ENCODE measurements at regions not wholly inside any gene's neighbourhood (a gene's known extent, or its start where the extent isn't known, plus 50 kb on each side); places are given as distances from the start of the nearest gene placed in this dataset.
"Not testable (repeated sequence)": the region's sequence is repeated elsewhere in the genome, so short reads cannot be mapped to it uniquely, and the experiment has no call there.

DNA sequence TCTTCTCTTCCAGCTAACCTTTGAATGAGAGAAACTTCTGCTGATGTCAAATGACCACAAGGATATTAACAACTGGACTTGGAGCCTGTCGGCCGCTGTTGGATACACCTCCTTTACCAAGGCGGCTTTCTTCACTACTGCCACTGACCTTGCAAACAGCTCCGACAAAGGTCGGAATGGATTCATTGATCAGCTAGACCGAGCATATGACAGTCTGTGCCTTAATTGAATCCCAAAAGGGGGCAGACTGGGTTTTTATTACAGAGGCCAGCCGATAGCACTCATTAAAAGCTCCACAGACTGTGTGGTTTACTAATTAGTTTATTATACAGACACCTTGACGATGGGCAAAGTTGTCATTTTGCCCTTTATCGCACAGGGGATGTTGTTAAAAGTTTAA, 394.5 kb downstream of the RERGL start:
- DNase-seq: no peak

DNA sequence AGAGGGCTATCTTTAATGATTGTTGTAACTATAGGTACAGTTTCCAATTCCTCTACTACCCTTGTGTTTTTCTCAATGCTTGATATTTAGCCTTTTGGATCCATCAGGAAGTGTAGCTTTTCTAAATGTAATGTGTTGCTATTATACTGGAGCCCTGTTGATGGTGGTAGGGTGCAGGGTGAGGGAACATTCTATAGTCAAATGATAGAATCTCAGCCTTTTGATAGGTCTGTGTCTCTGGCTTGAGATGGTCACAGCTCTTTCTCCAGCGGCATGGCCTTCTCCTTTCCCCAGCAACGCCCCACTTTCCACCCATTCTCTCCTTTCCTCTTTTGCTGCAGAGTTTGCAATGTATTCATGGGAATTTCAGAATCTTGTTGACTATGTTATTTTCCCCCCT, 398.6 kb downstream of the RERGL start:
- DNase-seq: no peak

DNA sequence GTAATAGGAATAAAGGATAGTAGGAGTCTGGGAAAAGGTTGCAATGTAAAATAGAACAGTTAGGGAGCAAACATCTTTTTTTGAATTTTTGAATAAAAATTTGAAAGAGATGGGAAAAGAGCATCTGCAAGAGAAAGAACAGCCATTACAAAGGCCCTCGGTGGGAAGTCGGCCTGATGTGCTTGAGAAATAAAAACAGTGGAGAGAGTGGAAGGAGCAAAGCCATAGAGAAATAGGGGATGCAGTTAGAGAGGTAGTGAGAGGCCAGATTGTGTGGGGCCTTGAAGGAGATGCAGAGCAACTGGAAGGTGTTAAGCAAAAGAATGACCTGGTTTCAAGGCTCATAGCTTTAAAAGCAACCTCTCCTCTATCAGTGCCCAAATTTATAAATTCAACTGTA, 409.8 kb downstream of the RERGL start:
- DNase-seq: no peak

- DNase-seq: no peak
Observed at GRCh38 chr12:17666641-17667324, 423.2 kb downstream of the RERGL start.

DNA sequence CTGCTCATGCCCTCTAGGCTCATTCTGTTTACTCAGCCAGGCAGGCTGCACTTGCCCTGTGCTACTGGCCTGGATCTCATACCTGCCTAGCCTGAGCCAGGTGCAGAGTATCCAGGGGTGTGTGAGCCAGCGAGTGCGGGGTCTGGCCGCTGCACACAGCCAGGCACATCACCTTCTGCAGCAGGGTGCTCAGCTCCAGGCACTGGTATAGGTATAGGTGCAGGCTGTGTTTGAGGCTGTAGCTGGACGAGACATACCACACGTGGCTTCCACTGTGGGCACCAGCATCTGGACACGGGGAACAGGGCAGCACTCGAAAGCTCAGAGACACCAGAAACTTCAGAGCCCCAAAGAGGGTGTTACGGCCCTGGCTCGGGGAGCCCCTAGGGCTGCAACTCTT, 424.2 kb downstream of the RERGL start:
- no peak for DNase-seq

DNA sequence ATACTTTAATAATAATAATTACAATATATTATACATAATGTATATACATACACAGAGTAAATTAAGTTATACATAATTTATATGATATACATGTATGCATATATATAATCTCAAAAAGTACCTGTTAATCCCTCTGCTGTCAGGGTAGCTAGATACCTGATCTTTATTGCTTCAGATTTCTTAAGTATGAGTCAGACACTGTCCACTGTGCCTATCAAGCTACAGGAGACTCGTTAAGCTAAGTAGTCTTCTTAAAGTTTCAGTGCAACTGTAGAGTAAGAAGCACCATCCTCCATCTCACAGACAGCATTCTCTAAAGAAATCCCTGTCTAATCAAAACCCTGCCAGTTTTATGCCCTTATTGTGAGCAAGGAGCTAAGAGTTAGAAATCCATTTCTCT, 428.7 kb downstream of the RERGL start:
- no peak for DNase-seq

DNA sequence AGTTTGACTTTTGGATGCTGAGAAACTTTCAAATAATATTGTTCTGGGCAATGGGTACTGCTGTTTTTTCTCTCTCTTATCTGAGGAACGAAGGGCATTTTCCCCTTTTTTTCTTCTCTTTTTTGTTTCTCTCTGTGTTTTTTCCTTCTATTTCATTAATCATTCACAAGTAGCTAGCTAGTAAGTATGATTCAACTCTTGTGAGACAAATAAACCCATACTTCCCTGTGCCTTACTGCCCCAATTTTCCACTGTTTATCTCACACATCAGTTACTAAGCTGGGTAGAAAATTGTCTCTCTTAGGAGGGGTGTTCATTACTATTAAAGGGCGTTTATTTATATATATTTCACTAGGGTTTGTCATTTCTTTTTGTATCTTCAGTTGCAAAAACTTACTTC, 437.6 kb downstream of the RERGL start:
- no peak for DNase-seq

- DNase-seq: no peak
Observed at GRCh38 chr12:17642340-17642650, 447.7 kb downstream of the RERGL start.

- no peak for DNase-seq
Observed at GRCh38 chr12:17640615-17641014, 449.4 kb downstream of the RERGL start.

DNA sequence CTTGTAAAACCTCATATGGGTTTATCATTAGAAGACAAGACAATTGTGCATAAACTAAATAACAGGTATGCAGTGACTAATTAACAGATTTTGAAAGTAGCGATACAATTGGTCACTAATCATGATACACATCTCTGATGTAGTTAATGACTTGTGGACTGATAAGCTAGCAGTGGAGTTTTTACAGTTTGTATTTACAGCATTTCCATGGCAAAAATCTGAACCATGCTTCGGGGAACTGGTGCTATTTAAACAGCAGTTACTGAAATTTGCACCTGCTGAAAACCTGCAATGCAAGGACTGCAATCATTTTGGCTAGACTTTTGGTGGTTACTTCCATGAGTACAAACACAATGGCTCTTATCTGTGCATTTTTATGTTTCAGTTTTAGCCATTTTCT, 471.2 kb downstream of the RERGL start:
- DNase-seq: no peak

- DNase-seq: no peak
Observed at GRCh38 chr12:17609701-17610100, 480.3 kb downstream of the RERGL start.

- no peak for DNase-seq
Observed at GRCh38 chr12:17609153-17609552, 480.8 kb downstream of the RERGL start.

- DNase-seq: no peak
Observed at GRCh38 chr12:17595111-17595510, 494.9 kb downstream of the RERGL start.

DNA sequence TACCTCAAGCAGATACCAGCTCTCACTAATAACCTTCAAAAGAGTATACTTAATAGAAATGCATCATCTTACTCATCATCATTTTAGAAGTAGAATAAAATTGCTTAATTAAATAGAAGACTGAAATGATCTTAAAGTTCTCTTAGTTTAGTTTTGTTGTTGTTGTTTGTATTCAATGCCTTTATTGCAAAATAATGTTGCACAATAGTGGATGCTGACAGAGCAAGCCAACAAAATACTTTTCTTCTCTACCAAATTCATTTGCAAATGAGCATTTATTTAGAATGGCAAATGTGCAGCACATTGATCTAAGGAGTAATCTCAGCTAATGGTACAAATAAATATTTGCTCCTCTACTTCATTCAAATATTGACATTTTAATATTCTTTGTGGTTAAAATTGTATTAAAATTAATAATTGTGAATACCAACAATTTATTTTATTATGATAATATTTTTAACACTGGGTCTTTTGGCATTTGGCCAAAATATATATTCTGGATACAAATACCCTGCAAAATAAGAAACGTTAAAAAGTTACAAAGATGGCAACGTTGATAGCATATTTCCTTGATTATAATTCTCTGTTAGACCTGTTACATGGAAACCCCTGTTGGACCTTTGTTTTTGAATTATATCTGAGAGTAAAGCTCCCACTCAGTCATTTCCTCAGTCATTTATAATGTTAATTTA, 496.1 kb downstream of the RERGL start:
- no peak for DNase-seq

- no peak for DNase-seq
Observed at GRCh38 chr12:17592472-17592871, 497.5 kb downstream of the RERGL start.

DNA sequence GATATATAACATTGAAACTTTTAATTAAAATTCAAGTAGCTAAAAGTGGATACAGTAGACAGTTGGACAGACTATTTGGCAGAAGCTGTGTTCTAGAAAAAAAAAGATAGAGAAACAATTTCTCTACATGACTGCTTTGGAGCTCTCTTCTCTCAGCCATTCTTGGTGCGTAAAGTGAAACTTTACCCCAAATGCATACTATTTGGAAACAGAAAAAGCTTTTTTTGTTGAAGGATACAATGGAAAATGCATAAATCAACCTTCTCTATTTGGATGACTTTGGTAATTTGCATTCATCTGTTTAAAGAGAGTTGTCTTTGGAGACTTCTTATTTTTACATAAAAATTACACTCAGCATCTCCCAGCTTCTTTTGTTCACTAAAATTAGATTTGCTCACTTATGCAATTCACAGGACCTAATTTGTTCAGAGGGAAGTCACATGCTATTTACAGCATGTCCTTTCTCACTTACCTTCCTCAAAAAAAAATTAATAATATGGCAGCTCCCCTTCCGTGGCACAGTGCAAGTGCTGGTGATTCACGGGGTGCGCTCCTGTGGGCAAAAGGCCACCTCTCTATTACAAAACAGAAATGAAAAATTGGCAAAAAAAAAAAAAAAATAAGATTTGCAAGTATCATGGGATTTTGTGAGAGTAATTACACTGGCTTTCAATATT, 498.9 kb downstream of the RERGL start:
- DNase-seq: no peak

DNA sequence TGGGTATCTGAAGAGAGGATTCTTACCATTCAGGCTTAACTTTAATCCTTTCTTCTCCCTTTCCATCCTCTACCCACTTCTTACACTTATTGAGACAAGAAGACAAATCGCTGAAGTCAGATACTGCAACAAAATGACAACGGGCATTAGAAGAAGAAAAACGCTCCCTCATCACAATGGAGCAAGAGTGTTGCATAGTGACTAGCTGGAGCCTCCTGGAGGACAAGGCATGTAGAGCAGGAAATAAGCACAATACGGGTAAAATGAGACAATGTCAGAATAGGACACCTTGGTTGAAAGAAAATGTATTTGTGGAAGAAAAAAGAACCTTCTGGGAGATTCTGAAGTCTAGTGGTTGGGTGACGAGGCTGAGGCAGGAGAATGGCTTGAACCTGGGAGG, 501.0 kb downstream of the RERGL start:
- no peak for DNase-seq

DNA sequence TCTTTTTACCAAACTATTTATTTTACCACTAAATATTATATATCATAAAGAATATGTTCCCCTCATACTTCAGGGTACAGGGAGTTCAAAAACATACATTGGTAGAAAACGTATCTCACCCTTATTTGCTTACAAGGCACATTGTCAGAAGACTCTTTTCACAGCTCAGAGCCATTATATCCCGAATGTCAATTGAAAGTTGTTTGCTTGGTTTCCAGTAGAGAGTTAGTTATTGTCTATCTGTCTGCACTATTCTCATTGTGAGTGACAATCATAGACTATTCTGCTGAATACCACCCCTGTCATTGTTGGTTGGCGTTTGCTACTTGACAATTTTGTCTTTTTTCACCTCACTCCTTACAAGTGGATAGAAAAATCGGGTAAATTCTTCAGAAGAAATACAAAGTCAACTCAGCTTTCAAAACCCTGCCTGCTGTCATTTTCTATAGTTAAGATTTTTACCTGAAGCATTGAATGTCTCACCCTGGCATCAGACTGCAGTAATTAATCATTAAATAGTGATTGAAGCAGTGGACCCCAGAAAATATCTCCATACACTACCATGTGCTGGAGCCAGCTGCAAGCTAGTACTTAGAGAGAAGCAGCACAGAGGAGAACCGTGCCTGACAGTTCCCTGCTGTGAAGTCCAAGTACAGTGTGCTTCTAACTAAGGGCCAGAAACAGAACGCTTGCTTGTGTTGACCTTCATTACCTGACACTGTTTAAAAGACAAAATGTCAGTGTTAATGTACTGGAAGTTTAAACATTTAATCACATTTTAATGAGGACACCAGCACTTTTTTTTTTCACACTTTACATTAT, 510.6 kb downstream of the RERGL start:
- DNase-seq: no peak

DNA sequence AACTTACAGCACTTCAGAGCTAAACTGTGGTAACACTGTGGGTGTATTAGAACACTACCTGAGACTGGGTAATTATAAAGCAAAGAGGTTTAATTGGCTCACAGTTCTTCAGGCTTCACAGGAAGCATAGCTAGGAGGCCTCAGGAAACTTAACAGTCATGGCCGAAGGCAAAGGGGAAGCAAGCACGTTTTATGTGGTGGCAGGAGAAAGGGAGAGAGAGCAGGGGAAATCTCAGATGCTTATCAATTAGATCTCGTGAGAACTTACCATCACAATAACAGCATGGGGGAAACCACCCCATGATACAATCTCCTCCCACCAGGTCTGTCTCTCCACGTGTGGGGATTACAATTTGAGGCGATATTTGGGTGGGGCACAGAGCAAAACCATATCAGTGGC, 512.6 kb downstream of the RERGL start:
- no peak for DNase-seq

DNA sequence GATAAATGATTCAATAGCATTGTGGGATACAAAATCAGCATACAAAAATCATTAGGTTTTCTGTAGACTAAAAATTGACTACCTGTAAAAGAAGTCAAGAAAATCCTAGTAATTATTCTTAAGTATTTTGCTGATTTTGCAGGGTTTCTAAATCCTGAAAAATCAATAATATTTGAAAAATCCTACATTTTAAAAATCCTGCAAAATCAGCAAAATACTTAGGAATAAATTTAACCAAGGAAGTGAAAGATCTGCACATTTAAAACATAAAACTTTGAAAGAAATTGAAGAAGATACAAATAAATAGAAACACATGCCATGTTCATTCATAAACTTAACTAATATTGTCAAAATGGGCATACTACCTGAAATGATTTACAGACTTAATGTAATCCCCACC, 517.7 kb downstream of the RERGL start:
- DNase-seq: no peak

DNA sequence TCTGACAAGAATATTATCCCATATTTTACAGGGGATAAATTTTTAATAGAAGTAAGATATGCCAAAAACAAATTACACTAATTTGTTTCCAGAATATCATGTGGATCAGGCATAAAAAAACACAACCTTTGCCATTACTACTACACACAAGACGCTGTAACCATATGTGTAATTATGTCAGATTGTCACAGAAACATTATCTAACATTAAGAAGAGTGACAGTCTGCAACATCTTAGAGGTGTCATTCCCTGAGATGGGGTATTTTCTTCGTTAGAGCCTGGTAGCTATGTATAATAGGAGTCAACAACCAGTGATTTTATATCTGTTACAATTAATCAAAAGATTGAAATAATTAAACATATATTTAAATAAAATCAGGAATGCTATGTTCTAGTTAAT, 518.9 kb downstream of the RERGL start:
- no peak for DNase-seq

DNA sequence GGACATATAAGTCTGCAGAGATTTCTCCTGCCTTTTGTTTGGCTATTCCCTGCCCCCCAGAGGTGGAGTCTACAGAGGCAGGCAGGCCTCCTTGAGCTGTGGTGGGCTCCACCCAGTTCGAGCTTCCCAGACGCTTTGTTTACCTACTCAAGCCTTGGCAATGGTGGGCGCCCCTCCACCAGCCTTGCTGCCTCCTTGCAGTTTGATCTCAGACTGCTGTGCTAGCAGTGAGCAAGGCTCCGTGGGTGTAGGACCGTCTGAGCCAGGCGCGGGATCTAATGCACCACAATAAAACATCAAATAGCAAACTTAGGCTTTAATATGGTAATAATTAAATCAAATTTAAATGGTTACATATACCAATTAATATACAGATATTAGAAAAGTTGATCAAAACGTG, 525.4 kb downstream of the RERGL start:
- not testable (repeated sequence) for DNase-seq

- DNase-seq: no peak
Observed at GRCh38 chr12:17550011-17550410, 540.0 kb downstream of the RERGL start.

Measured in tongue (tissue), 1 donor.